ENCODE measurements at regions not wholly inside any gene's neighbourhood (a gene's known extent, or its start where the extent isn't known, plus 50 kb on each side); places are given as distances from the start of the nearest gene placed in this dataset.

DNA sequence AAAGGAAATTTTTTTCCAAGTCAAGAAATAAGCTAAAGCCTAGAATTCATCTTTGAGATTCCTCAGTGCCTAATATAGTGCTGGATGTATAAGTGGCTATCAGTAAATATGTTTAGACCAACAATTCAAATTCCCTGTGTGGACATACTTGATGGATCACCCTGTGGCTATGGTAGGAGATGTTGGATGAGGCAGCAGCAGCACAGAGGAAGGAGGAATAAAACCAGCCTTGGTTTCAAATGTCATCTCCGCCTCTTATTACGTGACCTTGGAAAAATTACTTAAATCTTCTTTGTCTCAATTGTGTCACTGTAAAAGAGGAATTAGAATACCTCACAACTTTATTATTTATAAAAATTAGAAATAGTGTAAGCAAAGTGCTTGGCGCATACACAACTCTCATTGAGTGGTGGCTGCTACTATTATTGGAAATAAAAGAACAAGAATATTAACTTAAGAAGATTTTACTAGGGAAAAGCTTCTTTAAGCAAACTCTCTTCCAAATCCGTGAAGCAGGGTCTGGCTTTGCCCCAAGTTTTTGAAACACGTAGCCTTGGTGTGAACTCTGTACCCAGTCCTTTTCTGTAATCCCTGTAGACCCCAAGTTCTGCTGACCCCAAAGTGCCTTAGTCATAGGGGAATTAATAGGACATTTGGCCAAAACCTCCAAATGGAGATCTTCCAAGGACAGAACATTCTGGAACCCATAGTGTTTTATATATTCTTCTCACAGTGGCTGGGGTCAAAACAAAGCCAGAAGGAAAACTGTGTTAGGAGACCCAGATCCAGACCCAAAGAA lies 283.8 kb downstream of the PTEN start:
- Histone ChIP-seq H4K91ac (replicated peaks; ENCODE audit: insufficient read length, low read length) (no peak overlapping the region), H3K9ac (replicated peaks in 1 of 4; ENCODE audit: extremely low read depth in 1 of 4, low read depth in 3 of 4, low read length in 3 of 4) (no peak overlapping the region), H3K79me1 (ENCODE audit: low read depth, low read length) (no peaks in the 10 kb centered on the region), H3K27me3 (replicated peaks in 1 of 4; ENCODE audit: control insufficient read depth in 3 of 4, extremely low read depth in 1 of 4, insufficient read depth in 3 of 4, low read length in 3 of 4) (no peaks in the 10 kb centered on the region), H3K9me3 (ENCODE audit: insufficient read depth in 2 of 2, low read depth in 1 of 2, low read length in 1 of 2) (peaks cover 3 to 4% of the 10 kb centered on the region in 2 experiments; a peak in 1 of 4 replicates), H3K23me2 (ENCODE audit: low read depth, low read length) (no peaks in the 10 kb centered on the region), H2AFZ (ENCODE audit: low read length) (no peak overlapping the region), H3K27ac (ENCODE audit: low read depth, low read length) (no peak overlapping the region), H3K56ac (replicated peaks; ENCODE audit: insufficient read length, low read depth, low read length) (no peak overlapping the region), H3K4me2 (ENCODE audit: insufficient read depth in 1 of 2, low read depth in 2 of 2, low read length in 2 of 2) (no peak overlapping the region), H3K23ac (ENCODE audit: insufficient read length) (no peak overlapping the region), H4K8ac (ENCODE audit: extremely low read depth, insufficient read depth, low read length) (no peak overlapping the region), H2BK12ac (ENCODE audit: low read depth, low read length) (no peak overlapping the region), H2BK20ac (ENCODE audit: low read length) (no peak overlapping the region), H3K36me3 (ENCODE audit: control insufficient read depth in 2 of 4, insufficient read depth in 4 of 4, low read length in 3 of 4) (no peaks in the 10 kb centered on the region), H2AK5ac (ENCODE audit: low read depth, low read length) (no peak overlapping the region), H4K5ac (ENCODE audit: insufficient read length, low read depth, low read length) (no peak overlapping the region), H3K18ac (ENCODE audit: extremely low read depth, low read length) (no peak overlapping the region), H4K20me1 (replicated peaks in 1 of 2; ENCODE audit: control insufficient read depth in 1 of 2, insufficient read depth in 2 of 2, low read length in 2 of 2) (no peaks in the 10 kb centered on the region), H3K79me2 (ENCODE audit: control insufficient read depth in 1 of 2, insufficient read depth in 2 of 2, low read length in 2 of 2) (no peaks in the 10 kb centered on the region), H3K4me3 (ENCODE audit: extremely low read depth in 1 of 4, insufficient read depth in 2 of 4, low read depth in 3 of 4, low read length in 4 of 4) (no peak overlapping the region), H3K14ac (ENCODE audit: insufficient read length) (no peak overlapping the region), H2BK15ac (ENCODE audit: low read length) (no peak overlapping the region), H2BK5ac (ENCODE audit: low read depth, low read length) (no peak overlapping the region), H2BK120ac (replicated peaks; ENCODE audit: low read depth, low read length) (no peak overlapping the region), H3K4ac (replicated peaks; ENCODE audit: insufficient read length, low read depth, low read length) (no peak overlapping the region), H3K4me1 (replicated peaks in 1 of 4; ENCODE audit: control insufficient read depth in 3 of 4, insufficient read depth in 4 of 4, low read length in 3 of 4) (no peaks in the 10 kb centered on the region)
- FAIRE-seq (no peak), DNase-seq (ENCODE audit: low read depth in 1 of 2, low spot score in 2 of 2) (no peak)
- POLR2A ChIA-PET (ENCODE audit: partially characterized antibody) = no interaction called here
- CTCF ChIA-PET (ENCODE audit: partially characterized antibody) = interaction anchor here (1.1 kb wide), 1 partner anchor 15 kb away, joined by 3 read pairs; no protein-coding TSS in a partner anchor
- TF ChIP-seq JUN (IDR thresholded peaks at IDR 0.05; ENCODE audit: low read depth, low read length) = no peak
- no peak for TF ChIP-seq TBP (IDR thresholded peaks at IDR 0.05; ENCODE audit: low read depth, low read length)
- no peak for TF ChIP-seq RNF2 (IDR thresholded peaks at IDR 0.05; ENCODE audit: borderline replicate concordance, low read depth, low read length, missing control alignments, poor library complexity, severe bottlenecking)
- no peak for TF ChIP-seq EGR1 (IDR thresholded peaks at IDR 0.05; ENCODE audit: borderline replicate concordance, low read depth, low read length)
- no peak for TF ChIP-seq TCF12 (IDR thresholded peaks at IDR 0.05; ENCODE audit: low read depth, low read length)
- no peak for TF ChIP-seq SIX5 (IDR thresholded peaks at IDR 0.05; ENCODE audit: low read depth, low read length)
- no peak for TF ChIP-seq HDAC2 (IDR thresholded peaks at IDR 0.05; ENCODE audit: borderline replicate concordance in 1 of 2, low read depth in 2 of 2, low read length in 2 of 2)
- TF ChIP-seq SIRT6 (IDR thresholded peaks at IDR 0.05; ENCODE audit: low read length) = no peak
- TF ChIP-seq MAFK (IDR thresholded peaks at IDR 0.05; ENCODE audit: low read depth, low read length) = no peak
- TF ChIP-seq NRF1 (IDR thresholded peaks at IDR 0.05; ENCODE audit: low read depth, low read length) = no peak
- no peak for TF ChIP-seq SIN3A (conservative IDR thresholded peaks at IDR 0.05 in 1 of 2, IDR thresholded peaks at IDR 0.05 in 1 of 2; ENCODE audit: low read depth in 1 of 2, low read length in 2 of 2)
- TF ChIP-seq KDM1A (IDR thresholded peaks at IDR 0.05; ENCODE audit: borderline replicate concordance, low read length) = no peak
- WGBS, 2 experiments (ENCODE audit: extremely low coverage in 1 of 2, insufficient coverage in 1 of 2, insufficient read length in 1 of 2, insufficient replicate concordance in 2 of 2, low coverage in 1 of 2, low lambda C conversion rate in 2 of 2, missing lambda C conversion rate in 1 of 2) = 90% methylated on average over 5 of the region's 5 CpGs; no CpG with 5 or more reads in 1 of the 2 experiments

Data from H1 (cell line).